Activated B cell treated with CpG ODN at 0.5 μM for 24 hours (primary cell): ENCODE measurements at regions not wholly inside any gene's neighbourhood (a gene's known extent, or its start where the extent isn't known, plus 50 kb on each side); places are given as distances from the start of the nearest gene placed in this dataset.
"Not testable (repeated sequence)": the region's sequence is repeated elsewhere in the genome, so short reads cannot be mapped to it uniquely, and the experiment has no call there.

Experiments used
- ATAC-seq: fragments of 200-7000 bp; cut with Tn5 transposase; one replicate; pipeline ENCODE4 v1.10.0; 2021; ENCODE audit warnings: low read depth, mild to moderate bottlenecking, moderate library complexity
- CTCF ChIA-PET: fragments of 350-600 bp; sonication (Branson Sonifier 250); formaldehyde crosslinking; loops from one replicate; lab custom pipeline; 2021; ENCODE audit warnings: antibody characterized with exemption; lab: Charles Lee
- POLR2A ChIA-PET: fragments of 350-600 bp; sonication (Branson Sonifier 250); formaldehyde crosslinking; loops from one replicate; lab custom pipeline; 2021; ENCODE audit warnings: antibody characterized with exemption; lab: Charles Lee
- DNase-seq: peaks from one replicate; pipeline ENCODE4 v3.0.0; 2022
- H3K27ac Mint-ChIP-seq: one replicate; pipeline ENCODE4 v1.8.0; 2020; ENCODE audit warnings: mixed read lengths
- H3K27me3 Mint-ChIP-seq: one replicate; pipeline ENCODE4 v1.8.0; 2021; ENCODE audit warnings: mixed read lengths
- H3K36me3 Mint-ChIP-seq: one replicate; pipeline ENCODE4 v1.8.0; 2021; ENCODE audit warnings: low read depth, mixed read lengths
- H3K4me1 Mint-ChIP-seq: one replicate; pipeline ENCODE4 v1.8.0; 2021; ENCODE audit warnings: mixed read lengths
- H3K4me3 Mint-ChIP-seq: one replicate; pipeline ENCODE4 v1.8.0; 2020; ENCODE audit warnings: mild to moderate bottlenecking, mixed read lengths
- H3K9me3 Mint-ChIP-seq: one replicate; pipeline ENCODE4 v1.8.0; 2020; ENCODE audit warnings: mixed read lengths
- intact Hi-C: fragments of 100-400 bp; cut with micrococcal nuclease; formaldehyde crosslinking; loops from one replicate; pipeline ENCODE4 v1.15.1; 2024
- TF ChIP-seq, protein P1 (sequence below): fragments of 200-600 bp; IDR thresholded peaks from one replicate; pipeline ENCODE4 v1.8.0; 2022; ENCODE audit warnings: antibody characterized with exemption, mild to moderate bottlenecking

DNA sequence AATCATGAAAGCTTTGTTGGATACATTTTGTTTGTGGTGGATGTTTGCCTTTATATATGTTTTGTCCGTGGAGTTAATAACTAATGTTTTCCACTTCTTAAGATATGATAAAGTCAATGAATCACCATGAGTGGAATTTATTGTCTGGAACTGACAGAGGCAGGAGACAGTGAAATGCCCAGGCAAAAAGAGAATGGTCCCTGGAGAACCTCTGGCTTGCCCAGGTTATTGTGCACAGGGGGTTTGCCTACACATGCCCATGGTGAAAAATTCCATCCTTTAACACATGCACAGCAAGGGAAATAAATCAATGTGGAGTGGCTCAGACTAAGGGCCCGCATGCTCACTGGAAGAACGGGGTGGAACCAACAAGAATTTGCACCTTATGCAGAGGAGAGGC is 964.3 kb upstream of the GRIA3 start:
- DNase-seq = no peak
- Mint-ChIP-seq H3K9me3 (no peaks in the 10 kb centered on the region), H3K27me3 (no peaks in the 10 kb centered on the region), H3K27ac (no peak overlapping the region), H3K4me1 (no peaks in the 10 kb centered on the region), H3K4me3 (no peak overlapping the region), H3K36me3 (no peaks in the 10 kb centered on the region)
- no peak for ATAC-seq
- CTCF ChIA-PET = no interaction called here
- intact Hi-C loops = no loop called here
- TF ChIP-seq, protein P1, sequence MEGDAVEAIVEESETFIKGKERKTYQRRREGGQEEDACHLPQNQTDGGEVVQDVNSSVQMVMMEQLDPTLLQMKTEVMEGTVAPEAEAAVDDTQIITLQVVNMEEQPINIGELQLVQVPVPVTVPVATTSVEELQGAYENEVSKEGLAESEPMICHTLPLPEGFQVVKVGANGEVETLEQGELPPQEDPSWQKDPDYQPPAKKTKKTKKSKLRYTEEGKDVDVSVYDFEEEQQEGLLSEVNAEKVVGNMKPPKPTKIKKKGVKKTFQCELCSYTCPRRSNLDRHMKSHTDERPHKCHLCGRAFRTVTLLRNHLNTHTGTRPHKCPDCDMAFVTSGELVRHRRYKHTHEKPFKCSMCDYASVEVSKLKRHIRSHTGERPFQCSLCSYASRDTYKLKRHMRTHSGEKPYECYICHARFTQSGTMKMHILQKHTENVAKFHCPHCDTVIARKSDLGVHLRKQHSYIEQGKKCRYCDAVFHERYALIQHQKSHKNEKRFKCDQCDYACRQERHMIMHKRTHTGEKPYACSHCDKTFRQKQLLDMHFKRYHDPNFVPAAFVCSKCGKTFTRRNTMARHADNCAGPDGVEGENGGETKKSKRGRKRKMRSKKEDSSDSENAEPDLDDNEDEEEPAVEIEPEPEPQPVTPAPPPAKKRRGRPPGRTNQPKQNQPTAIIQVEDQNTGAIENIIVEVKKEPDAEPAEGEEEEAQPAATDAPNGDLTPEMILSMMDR = no peak
- POLR2A ChIA-PET = no interaction called here

DNA sequence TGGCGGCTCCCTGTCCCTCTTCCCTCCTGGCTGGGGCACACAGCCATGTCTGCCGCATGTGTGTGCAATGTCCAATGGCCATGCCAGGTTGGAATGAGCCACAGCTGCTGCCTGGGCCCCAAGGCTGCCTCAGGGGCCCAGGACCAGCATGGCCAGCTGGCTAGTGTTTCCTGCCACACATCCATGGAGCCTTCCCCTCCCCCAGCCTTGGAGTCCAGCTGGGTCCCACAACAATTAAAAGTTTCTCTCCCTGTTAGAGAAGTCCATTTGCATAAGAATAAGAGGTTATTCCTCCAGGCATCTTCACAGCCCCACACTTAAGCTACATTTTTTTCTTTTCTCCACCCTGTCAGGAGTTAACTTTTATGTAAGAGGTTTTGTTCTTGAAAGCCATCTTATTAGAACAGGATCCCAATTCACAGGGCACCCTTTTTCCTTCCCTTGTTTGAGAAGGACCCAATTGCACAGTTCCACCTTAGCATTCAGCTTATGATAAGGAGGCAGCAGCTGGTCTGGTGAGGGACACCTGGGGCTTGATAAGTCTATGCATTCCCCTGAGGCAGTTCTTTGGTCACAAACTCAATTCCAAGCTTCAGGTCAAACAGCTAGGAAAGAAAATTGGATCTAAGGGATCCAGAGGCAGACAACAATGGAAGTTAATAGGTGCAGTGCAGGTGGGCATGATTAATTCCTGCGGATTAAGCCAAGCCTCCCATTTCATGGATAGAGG is 963.3 kb upstream of the GRIA3 start:
- Mint-ChIP-seq H3K9me3 (no peaks in the 10 kb centered on the region), H3K27me3 (no peaks in the 10 kb centered on the region)
- ATAC-seq = no peak

DNA sequence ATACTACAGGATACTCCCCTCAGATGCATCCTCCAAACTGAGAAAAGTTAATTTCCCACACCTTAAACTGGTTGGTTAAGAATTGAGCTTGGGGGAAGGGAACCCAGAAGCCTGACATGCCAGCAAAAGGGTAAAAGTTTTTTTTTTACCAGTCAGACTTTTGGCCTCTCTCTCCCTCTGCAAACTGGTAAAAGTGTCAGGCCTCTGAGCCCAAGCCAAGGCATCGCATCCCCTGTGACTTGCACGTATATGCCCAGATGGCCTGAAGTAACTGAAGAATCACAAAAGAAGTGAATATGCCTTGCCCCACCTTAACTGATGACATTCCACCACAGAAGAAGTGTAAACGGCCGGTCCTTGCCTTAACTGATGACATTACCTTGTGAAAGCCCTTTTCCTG is 962.3 kb upstream of the GRIA3 start:
- POLR2A ChIA-PET, intact Hi-C loops, ATAC-seq, H3K4me1 Mint-ChIP-seq, DNase-seq, CTCF ChIA-PET, H3K9me3 Mint-ChIP-seq, H3K27ac Mint-ChIP-seq, H3K27me3 Mint-ChIP-seq, H3K36me3 Mint-ChIP-seq, H3K4me3 Mint-ChIP-seq: not testable (repeated sequence)

More for the DNA sequence above, 963.3 kb upstream of the GRIA3 start:
- intact Hi-C loops = no loop called here
- TF ChIP-seq, protein P1 = no peak
- no peaks in the 10 kb centered on the region for H3K4me1 Mint-ChIP-seq
- no peak overlapping the region for H3K27ac Mint-ChIP-seq
- CTCF ChIA-PET = no interaction called here
- H3K36me3 Mint-ChIP-seq = no peaks in the 10 kb centered on the region
- DNase-seq = no peak
- POLR2A ChIA-PET = no interaction called here
- no peak overlapping the region for H3K4me3 Mint-ChIP-seq

DNA sequence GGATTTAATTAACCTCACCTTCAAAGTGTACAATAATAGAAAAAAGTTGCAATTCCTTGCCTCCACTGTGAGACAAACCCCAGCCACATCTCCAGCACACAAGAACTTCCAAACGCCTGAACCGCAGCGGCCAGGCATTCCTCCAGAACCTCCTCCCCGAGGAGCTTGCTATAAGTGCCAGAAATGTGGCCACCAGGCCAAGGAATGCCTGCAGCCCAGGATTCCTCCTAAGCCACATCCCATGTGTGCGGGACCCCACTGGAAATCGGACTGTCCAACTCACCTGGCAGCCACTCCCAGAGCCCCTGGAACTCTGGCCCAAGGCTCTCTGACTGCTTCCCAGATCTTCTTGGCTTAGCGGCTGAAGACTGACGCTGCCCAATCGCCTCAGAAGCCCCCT is 959.9 kb upstream of the GRIA3 start:
- H3K27ac Mint-ChIP-seq, DNase-seq, intact Hi-C loops, H3K4me1 Mint-ChIP-seq, ATAC-seq, CTCF ChIA-PET, H3K27me3 Mint-ChIP-seq, H3K9me3 Mint-ChIP-seq, POLR2A ChIA-PET, H3K36me3 Mint-ChIP-seq, H3K4me3 Mint-ChIP-seq: not testable (repeated sequence)

DNA sequence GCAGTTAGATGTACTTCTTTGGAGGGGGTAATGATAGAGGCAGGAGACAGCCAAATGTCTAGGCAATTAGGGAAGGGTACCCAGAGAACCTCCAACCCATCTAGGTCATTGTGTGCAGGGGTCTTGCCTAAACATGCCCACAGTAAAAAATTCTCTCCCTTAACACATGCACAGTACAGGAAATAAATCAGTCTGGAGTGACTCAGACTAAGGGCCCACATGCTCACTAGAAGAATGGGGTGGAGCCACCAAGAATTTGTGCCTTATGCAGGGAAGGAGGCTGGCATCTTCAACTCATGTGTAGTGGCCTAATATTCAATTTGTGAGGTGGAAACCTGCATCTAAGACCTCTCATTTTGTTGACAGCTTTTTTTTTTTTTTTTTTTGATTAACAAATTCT is 945.3 kb upstream of the GRIA3 start:
- Mint-ChIP-seq H3K27me3 (no peaks in the 10 kb centered on the region), H3K4me3 (no peak overlapping the region), H3K27ac (no peak overlapping the region), H3K4me1 (no peaks in the 10 kb centered on the region), H3K36me3 (no peaks in the 10 kb centered on the region), H3K9me3 (no peaks in the 10 kb centered on the region)
- intact Hi-C loops = no loop called here
- ATAC-seq (no peak), DNase-seq (no peak)
- TF ChIP-seq, protein P1 = no peak
- ChIA-PET POLR2A (no interaction called here), CTCF (no interaction called here)

DNA sequence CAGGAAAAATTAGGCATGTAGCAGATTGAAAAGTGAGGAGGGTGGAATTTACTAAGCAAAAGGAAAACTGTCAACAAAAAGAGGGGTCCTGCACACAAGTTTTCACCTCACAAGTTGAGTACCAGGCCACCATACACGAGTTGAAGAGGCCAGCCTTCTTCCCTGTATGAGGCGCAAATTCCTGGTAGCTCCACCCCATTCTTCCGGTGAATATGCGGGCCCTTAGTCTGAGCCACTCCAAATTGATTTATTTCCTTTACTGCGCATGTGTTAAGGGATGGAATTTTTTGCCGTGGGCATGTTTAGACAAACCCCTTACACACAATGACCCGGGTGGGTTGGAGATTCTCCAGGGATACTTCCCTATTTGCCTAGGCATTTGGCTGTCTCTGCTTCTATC is 942.1 kb upstream of the GRIA3 start:
- Mint-ChIP-seq H3K27me3 (no peaks in the 10 kb centered on the region), H3K4me1 (no peaks in the 10 kb centered on the region), H3K9me3 (no peaks in the 10 kb centered on the region), H3K4me3 (no peak overlapping the region), H3K36me3 (no peaks in the 10 kb centered on the region), H3K27ac (no peak overlapping the region)
- POLR2A ChIA-PET = no interaction called here
- ATAC-seq (no peak), DNase-seq (no peak)
- CTCF ChIA-PET = no interaction called here
- TF ChIP-seq, protein P1 = no peak
- intact Hi-C loops = no loop called here
